ENCODE measurements at regions not wholly inside any gene's neighbourhood (a gene's known extent, or its start where the extent isn't known, plus 50 kb on each side); places are given as distances from the start of the nearest gene placed in this dataset.

DNA sequence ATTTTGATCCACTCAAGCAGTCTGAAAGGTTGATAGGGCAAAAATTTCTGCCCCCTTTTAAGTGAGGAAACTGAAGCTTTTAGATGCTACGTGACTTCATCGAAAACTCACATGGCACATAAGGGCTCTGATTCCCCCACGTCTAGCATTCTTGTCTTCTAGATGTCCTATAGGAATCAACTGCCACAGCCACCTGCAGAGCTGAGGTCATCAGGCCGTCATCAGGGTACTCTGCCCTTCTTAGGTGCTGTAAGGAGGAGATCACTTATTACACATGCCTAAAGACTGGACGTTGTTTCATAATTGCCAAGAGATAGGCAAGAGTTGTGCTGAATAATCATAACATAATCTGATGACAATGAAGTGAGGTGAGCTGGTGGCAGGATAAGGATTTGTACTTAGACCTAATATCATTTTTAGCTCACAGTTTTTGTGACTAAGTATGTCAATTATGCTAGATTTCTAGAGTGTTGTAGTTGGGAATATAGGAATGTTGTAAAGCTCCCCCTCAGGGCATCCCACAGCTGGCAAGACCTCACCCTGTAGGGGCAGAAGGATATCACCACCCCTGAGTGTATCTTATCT lies 349.4 kb downstream of the METTL15 start:
- FAIRE-seq (no peak), DNase-seq (ENCODE audit: low spot score) (no peak)

GRCh38 chr11:28448186-28448585 lies 340.0 kb downstream of the METTL15 start:
- no peak for DNase-seq (ENCODE audit: low spot score)
- FAIRE-seq = no peak

- FAIRE-seq = no peak
These were observed 339.0 kb downstream of the METTL15 start for GRCh38 chr11:28447226-28447625.

GRCh38 chr11:28442131-28442530 lies 333.9 kb downstream of the METTL15 start:
- FAIRE-seq (no peak), DNase-seq (ENCODE audit: low spot score) (no peak)

More at GRCh38 chr11:28447226-28447625, 339.0 kb downstream of the METTL15 start:
- DNase-seq (ENCODE audit: low spot score) = peak; percentile 26

DNA sequence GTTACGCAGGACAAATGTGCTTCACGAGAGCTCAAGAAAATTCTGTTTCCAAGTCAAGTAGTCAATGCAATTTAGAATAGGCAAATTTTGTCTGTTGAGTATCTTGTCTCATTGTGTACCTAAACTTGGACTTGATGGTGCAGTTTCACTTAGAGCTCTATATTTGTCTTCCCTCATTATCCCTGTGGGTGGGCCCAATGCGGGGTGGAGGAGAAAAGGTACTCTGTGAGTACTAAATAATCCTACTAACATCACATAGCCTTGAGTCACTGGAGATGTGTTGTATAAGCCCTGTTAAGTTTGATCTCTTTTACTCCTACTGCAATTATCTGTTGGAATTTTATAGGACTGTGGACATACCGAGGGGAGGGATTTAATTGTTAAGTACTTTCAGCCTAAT lies 331.2 kb downstream of the METTL15 start:
- DNase-seq (ENCODE audit: low spot score) (no peak), FAIRE-seq (no peak)

- DNase-seq (ENCODE audit: low spot score) (no peak), FAIRE-seq (no peak)
These were observed 311.9 kb downstream of the METTL15 start for GRCh38 chr11:28420099-28420498.

DNA sequence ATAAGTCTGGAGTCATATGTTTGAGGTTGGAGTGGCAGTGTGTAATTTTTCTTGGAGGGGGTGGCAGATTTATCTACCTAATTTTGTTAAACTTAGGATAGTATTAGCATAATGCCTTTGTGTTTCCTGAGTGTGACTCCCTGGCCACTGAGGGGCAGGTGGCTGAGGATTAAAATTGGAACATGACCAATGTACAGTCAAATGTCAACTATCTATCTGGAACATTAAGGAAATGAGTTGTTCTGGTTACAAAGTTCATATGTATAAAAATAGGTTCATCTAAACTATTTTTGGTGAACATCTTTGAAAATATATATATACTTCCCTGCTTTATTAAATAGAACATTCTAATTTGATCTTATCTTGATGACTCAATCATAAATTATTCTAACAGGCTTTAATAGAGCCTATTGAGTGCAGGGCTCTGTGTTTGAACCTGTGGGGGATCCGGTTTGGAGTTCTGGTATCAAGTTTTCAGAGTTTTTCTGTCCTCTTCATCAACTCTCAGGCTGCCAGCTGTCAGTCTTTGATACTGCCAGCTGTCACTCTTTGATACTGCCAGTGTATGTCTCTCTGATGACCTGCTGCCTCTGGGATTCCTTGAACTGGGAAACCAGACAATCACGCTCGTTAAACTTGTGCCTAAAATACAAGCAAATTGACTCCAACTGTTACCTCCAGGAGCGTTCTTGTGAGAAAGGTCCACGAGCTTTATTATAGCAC lies 309.6 kb downstream of the METTL15 start:
- no peak for FAIRE-seq
- no peak for DNase-seq (ENCODE audit: low spot score)

GRCh38 chr11:28412029-28412428 lies 303.8 kb downstream of the METTL15 start:
- FAIRE-seq (no peak), DNase-seq (ENCODE audit: low spot score) (no peak)

DNA sequence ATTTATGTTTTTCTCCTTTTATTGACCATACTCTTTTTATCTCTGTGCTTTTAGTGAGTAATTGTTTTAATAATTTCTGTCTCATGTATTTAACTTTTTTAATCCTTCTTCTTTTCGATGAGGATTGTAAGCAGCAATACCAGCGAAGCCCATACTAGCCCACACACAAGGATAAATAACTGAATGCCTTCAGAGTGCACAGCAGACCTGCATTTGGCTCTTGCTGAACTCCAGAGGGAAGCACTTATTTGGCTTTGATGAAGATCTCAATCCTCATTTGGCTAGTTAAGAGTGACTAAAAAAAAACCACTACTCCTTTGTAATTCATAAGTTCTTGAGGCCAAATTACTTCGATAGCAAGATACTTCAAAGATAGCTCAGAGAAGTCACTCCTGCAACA lies 293.3 kb downstream of the METTL15 start:
- FAIRE-seq (no peak), DNase-seq (ENCODE audit: low spot score) (no peak)

DNA sequence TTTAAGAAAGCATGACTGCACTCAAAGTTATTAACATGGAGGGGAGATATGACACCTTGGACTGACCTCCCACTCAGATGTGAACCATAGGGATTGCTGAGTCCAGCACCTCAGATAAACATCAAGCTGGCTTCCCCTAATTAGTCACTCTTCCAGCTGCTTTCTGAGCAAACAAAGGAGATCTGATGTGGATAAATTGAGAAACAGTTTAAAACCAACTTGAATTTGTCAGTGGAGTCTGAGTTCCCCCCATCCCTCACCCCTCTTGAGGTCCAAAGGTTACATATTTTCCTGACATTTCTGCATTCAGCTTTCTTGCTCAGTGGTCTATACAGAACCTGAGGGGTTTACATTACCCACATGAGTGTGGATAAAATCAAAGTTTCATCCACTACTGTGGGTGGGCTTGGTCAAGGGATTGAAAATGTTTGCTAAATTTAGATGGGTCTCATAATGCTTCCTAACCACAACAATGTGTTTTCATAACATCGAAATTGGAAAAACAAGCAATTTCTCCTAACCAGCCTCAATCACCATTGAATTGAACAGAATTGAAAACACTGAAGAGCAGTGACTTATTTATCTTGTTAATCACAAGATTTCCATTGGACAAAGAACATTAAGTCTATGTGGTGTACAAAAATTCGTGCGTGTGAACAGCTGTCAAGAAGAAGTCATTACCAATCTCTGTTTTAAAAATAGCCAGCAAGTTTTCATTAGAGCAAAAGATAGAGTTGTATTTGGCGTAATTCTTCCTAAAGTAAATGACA lies 292.3 kb downstream of the METTL15 start:
- DNase-seq (ENCODE audit: low spot score) = no peak
- no peak for FAIRE-seq

- FAIRE-seq (no peak), DNase-seq (ENCODE audit: low spot score) (no peak)
These were observed 285.2 kb downstream of the METTL15 start for GRCh38 chr11:28393348-28393747.

GRCh38 chr11:28384418-28384817 lies 276.2 kb downstream of the METTL15 start:
- FAIRE-seq (peak; percentile 91), DNase-seq (ENCODE audit: low spot score) (peak; percentile 90)

GRCh38 chr11:28383456-28383855 lies 275.3 kb downstream of the METTL15 start:
- DNase-seq (ENCODE audit: low spot score) (no peak), FAIRE-seq (no peak)
